ENCODE measurements at regions not wholly inside any gene's neighbourhood (a gene's known extent, or its start where the extent isn't known, plus 50 kb on each side); places are given as distances from the start of the nearest gene placed in this dataset.

DNA sequence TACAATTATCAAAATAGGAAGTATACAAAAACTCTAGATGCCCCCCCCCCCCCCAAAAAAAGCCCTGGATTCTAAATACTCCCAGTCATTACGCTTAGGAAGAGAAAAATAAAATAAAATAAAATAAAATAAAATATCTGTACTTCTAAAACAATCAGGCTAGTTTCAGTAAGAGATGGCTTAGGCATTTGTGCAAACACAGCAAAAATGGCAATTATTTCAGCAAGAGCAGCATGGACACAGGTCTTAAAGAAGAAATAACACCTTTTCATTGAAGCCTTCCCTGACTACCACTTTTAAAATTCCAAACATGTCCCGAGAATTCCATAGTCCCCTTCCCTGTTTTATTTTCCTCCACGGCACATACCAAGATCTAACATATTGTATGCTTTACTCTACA is 218.6 kb upstream of the POU5F2 start:
- DNase-seq (ENCODE audit: low spot score), result no peak
- no peak overlapping the region for H3K4me3 ChIP-seq (ENCODE audit: low read depth, low read length, poor library complexity, severe bottlenecking)
- ChIA-PET POLR2A (ENCODE audit: low non-redundant PET) (no interaction called here), CTCF (no interaction called here)
- no peaks in the 10 kb centered on the region for H3K9me3 ChIP-seq (ENCODE audit: low read depth, low read length, poor library complexity, severe bottlenecking)
- BruUV-seq (replicated peaks), result no TSS peak
- TF ChIP-seq, protein P1, sequence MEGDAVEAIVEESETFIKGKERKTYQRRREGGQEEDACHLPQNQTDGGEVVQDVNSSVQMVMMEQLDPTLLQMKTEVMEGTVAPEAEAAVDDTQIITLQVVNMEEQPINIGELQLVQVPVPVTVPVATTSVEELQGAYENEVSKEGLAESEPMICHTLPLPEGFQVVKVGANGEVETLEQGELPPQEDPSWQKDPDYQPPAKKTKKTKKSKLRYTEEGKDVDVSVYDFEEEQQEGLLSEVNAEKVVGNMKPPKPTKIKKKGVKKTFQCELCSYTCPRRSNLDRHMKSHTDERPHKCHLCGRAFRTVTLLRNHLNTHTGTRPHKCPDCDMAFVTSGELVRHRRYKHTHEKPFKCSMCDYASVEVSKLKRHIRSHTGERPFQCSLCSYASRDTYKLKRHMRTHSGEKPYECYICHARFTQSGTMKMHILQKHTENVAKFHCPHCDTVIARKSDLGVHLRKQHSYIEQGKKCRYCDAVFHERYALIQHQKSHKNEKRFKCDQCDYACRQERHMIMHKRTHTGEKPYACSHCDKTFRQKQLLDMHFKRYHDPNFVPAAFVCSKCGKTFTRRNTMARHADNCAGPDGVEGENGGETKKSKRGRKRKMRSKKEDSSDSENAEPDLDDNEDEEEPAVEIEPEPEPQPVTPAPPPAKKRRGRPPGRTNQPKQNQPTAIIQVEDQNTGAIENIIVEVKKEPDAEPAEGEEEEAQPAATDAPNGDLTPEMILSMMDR (conservative IDR thresholded peaks at IDR 0.05; ENCODE audit: low read depth, low read length), result no peak
- no peak overlapping the region for H3K27ac ChIP-seq (ENCODE audit: low read depth, low read length, poor library complexity, severe bottlenecking)
- intact Hi-C loops (cut with micrococcal nuclease; ENCODE audit: unreplicated experiment), result no loop called here
- H3K4me1 ChIP-seq (ENCODE audit: insufficient read depth, low read length, poor library complexity, severe bottlenecking), result peaks cover 7% of the 10 kb centered on the region
- H3K36me3 ChIP-seq (ENCODE audit: insufficient read depth, low read length, poor library complexity, severe bottlenecking), result no peaks in the 10 kb centered on the region
- no peaks in the 10 kb centered on the region for H3K27me3 ChIP-seq (replicated peaks; ENCODE audit: insufficient read depth, low read depth, low read length, poor library complexity)

DNA sequence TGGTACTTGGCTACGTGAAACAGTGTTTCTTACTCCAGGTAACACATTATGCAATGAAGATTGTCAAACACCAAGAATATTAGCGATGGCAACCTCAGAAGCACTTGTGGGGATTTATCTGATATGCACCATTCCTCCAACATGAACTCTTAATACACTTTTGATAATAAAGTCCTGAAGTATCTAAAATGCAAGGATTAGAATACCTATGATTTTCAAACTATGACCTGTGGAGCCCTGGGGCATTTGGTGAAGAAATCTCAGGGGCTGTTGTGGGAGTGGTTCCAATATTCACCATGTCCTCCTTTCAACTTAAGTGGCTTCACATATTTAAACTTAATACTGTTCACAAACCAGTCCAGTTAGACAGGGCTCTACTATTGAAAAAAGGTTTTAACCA is 214.6 kb upstream of the POU5F2 start:
- no peak for DNase-seq (ENCODE audit: low spot score)
- H3K27ac ChIP-seq (ENCODE audit: low read depth, low read length, poor library complexity, severe bottlenecking), result no peak overlapping the region
- CTCF ChIA-PET, result no interaction called here
- TF ChIP-seq, protein P1 (conservative IDR thresholded peaks at IDR 0.05; ENCODE audit: low read depth, low read length), result no peak
- TF ChIP-seq EZH2 (IDR thresholded peaks at IDR 0.05; ENCODE audit: borderline replicate concordance, low read depth, low read length, poor library complexity, severe bottlenecking), result no peak
- POLR2A ChIA-PET (ENCODE audit: low non-redundant PET), result no interaction called here
- no peaks in the 10 kb centered on the region for H3K9me3 ChIP-seq (ENCODE audit: low read depth, low read length, poor library complexity, severe bottlenecking)
- no peaks in the 10 kb centered on the region for H3K27me3 ChIP-seq (replicated peaks; ENCODE audit: insufficient read depth, low read depth, low read length, poor library complexity)
- H3K4me3 ChIP-seq (ENCODE audit: low read depth, low read length, poor library complexity, severe bottlenecking), result no peak overlapping the region
- no TSS peak for BruUV-seq (replicated peaks)
- H3K36me3 ChIP-seq (ENCODE audit: insufficient read depth, low read length, poor library complexity, severe bottlenecking), result no peaks in the 10 kb centered on the region
- intact Hi-C loops (cut with micrococcal nuclease; ENCODE audit: unreplicated experiment), result no loop called here
- H3K4me1 ChIP-seq (ENCODE audit: insufficient read depth, low read length, poor library complexity, severe bottlenecking), result no peaks in the 10 kb centered on the region

DNA sequence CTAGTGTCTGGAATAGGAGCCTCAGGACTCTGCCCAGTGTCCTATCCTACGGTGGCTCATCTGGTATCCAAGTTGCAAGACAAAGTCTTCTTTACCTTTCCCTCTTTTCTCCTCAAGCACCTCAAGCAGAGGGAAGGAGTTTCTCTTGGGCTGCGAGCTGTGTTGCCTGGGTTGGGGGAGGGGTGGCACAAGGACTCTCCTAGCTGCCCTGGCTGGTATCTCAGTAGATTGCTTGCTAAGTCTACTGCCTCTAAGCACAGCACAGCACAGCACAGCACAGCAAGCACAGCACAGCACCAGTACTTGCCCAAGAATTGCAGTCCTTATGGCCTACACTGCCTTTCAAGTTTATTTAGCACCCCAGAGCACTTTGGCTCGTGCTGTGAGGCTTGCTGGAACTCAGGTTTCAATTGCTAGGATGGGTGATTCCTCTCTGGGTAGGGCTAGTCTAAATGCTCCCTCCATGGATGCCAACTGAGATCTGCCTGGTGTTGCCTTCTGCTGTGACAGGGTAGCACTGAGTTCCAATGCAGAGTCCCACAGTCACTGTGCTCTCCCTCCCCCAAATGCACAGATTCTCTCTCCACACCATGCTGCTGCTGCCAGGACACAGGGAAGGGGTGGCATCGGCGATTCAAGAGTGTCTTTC is 213.1 kb upstream of the POU5F2 start:
- no peaks in the 10 kb centered on the region for H3K9me3 ChIP-seq (ENCODE audit: low read depth, low read length, poor library complexity, severe bottlenecking)
- intact Hi-C loops (cut with micrococcal nuclease; ENCODE audit: unreplicated experiment), result no loop called here
- no peak overlapping the region for H3K27ac ChIP-seq (ENCODE audit: low read depth, low read length, poor library complexity, severe bottlenecking)
- ChIA-PET CTCF (no interaction called here), POLR2A (ENCODE audit: low non-redundant PET) (no interaction called here)
- BruUV-seq (replicated peaks), result no TSS peak
- H3K4me3 ChIP-seq (ENCODE audit: low read depth, low read length, poor library complexity, severe bottlenecking), result no peak overlapping the region
- no peaks in the 10 kb centered on the region for H3K27me3 ChIP-seq (replicated peaks; ENCODE audit: insufficient read depth, low read depth, low read length, poor library complexity)
- DNase-seq (ENCODE audit: low spot score), result no peak
- no peaks in the 10 kb centered on the region for H3K36me3 ChIP-seq (ENCODE audit: insufficient read depth, low read length, poor library complexity, severe bottlenecking)
- no peaks in the 10 kb centered on the region for H3K4me1 ChIP-seq (ENCODE audit: insufficient read depth, low read length, poor library complexity, severe bottlenecking)
- TF ChIP-seq, protein P1 (conservative IDR thresholded peaks at IDR 0.05; ENCODE audit: low read depth, low read length), result no peak
- no peak for TF ChIP-seq EZH2 (IDR thresholded peaks at IDR 0.05; ENCODE audit: borderline replicate concordance, low read depth, low read length, poor library complexity, severe bottlenecking)

All from A673 (cell line).